Activated CD4-positive, alpha-beta T cell treated with anti-CD3 and anti-CD28 coated beads for 36 hours (primary cell): ENCODE measurements at regions not wholly inside any gene's neighbourhood (a gene's known extent, or its start where the extent isn't known, plus 50 kb on each side); places are given as distances from the start of the nearest gene placed in this dataset.

ENCODE experiments used
- ATAC-seq: fragments of 200-7000 bp; cut with Tn5 transposase; one replicate; pipeline ENCODE4 v1.10.0; 2021; ENCODE audit warnings: mild to moderate bottlenecking, moderate library complexity
- CTCF ChIA-PET: fragments of 350-600 bp; sonication (Branson Sonifier 250); formaldehyde crosslinking; loops from one replicate; lab custom pipeline; 2021; ENCODE audit warnings: antibody characterized with exemption; lab: Charles Lee
- POLR2A ChIA-PET: fragments of 350-600 bp; sonication (Branson Sonifier 250); formaldehyde crosslinking; loops from one replicate; lab custom pipeline; 2021; ENCODE audit warnings: antibody characterized with exemption, inconsistent platforms; lab: Charles Lee
- DNase-seq: peaks from one replicate; pipeline ENCODE4 v3.0.0-alpha.2; 2020
- H3K27ac Mint-ChIP-seq: one replicate; pipeline ENCODE4 v1.8.0; 2021; ENCODE audit warnings: mixed read lengths
- H3K27me3 Mint-ChIP-seq: one replicate; pipeline ENCODE4 v1.8.0; 2021; ENCODE audit warnings: mixed read lengths
- H3K36me3 Mint-ChIP-seq: one replicate; pipeline ENCODE4 v1.8.0; 2021; ENCODE audit warnings: low read depth, mixed read lengths
- H3K4me1 Mint-ChIP-seq: one replicate; pipeline ENCODE4 v1.8.0; 2021; ENCODE audit warnings: mixed read lengths
- H3K4me3 Mint-ChIP-seq: one replicate; pipeline ENCODE4 v1.8.0; 2021; ENCODE audit warnings: mild to moderate bottlenecking, moderate library complexity, mixed read lengths
- H3K9me3 Mint-ChIP-seq: one replicate; pipeline ENCODE4 v1.8.0; 2021; ENCODE audit warnings: low read depth, mixed read lengths
- intact Hi-C, 2 experiments: fragments of 100-400 bp; cut with DNase I in 1 of 2; cut with micrococcal nuclease in 1 of 2; formaldehyde crosslinking; loops; one replicate each; pipeline versions ENCODE4 v1.14.2 to v1.15.1; 2022 to 2024; cut with DNase I, micrococcal nuclease

GRCh38 chr15:93308026-93308690 is 219.1 kb upstream of the RGMA start:
- no peak for DNase-seq
- Mint-ChIP-seq H3K4me3 (no peak overlapping the region), H3K36me3 (no peaks in the 10 kb centered on the region), H3K27me3 (no peaks in the 10 kb centered on the region), H3K9me3 (no peaks in the 10 kb centered on the region), H3K27ac (no peak overlapping the region), H3K4me1 (no peaks in the 10 kb centered on the region)
- ATAC-seq: no peak
- CTCF ChIA-PET: no interaction called here
- POLR2A ChIA-PET: no interaction called here
- intact Hi-C loops: no loop called here

GRCh38 chr15:93307513-93307912 is 218.5 kb upstream of the RGMA start:
- H3K4me3 Mint-ChIP-seq: no peak overlapping the region
- no peaks in the 10 kb centered on the region for H3K27me3 Mint-ChIP-seq
- H3K4me1 Mint-ChIP-seq: no peaks in the 10 kb centered on the region
- intact Hi-C loops: no loop called here
- CTCF ChIA-PET: no interaction called here
- no peaks in the 10 kb centered on the region for H3K9me3 Mint-ChIP-seq
- H3K36me3 Mint-ChIP-seq: no peaks in the 10 kb centered on the region
- DNase-seq (no peak), ATAC-seq (no peak)
- POLR2A ChIA-PET: no interaction called here
- H3K27ac Mint-ChIP-seq: no peak overlapping the region

- Mint-ChIP-seq H3K27me3 (no peaks in the 10 kb centered on the region), H3K4me3 (no peak overlapping the region), H3K9me3 (no peaks in the 10 kb centered on the region), H3K4me1 (no peaks in the 10 kb centered on the region), H3K27ac (no peak overlapping the region), H3K36me3 (no peaks in the 10 kb centered on the region)
- POLR2A ChIA-PET: no interaction called here
- DNase-seq (no peak), ATAC-seq (no peak)
- intact Hi-C loops: no loop called here
- CTCF ChIA-PET: no interaction called here
Measured at GRCh38 chr15:93305306-93305705, 216.3 kb upstream of the RGMA start.

- no peaks in the 10 kb centered on the region for H3K9me3 Mint-ChIP-seq
- no peak overlapping the region for H3K27ac Mint-ChIP-seq
- DNase-seq (no peak), ATAC-seq (no peak)
- CTCF ChIA-PET: no interaction called here
- no peaks in the 10 kb centered on the region for H3K36me3 Mint-ChIP-seq
- H3K4me1 Mint-ChIP-seq: no peaks in the 10 kb centered on the region
- intact Hi-C loops: loop anchor here in 1 of 2 experiments (5.0 kb wide), 1 partner anchor 525 kb away; no protein-coding TSS in a partner anchor
- no peaks in the 10 kb centered on the region for H3K27me3 Mint-ChIP-seq
- no peak overlapping the region for H3K4me3 Mint-ChIP-seq
- POLR2A ChIA-PET: interaction anchor here (0.8 kb wide), 1 partner anchor 855 kb away, joined by 5 read pairs; no protein-coding TSS in a partner anchor
Measured at GRCh38 chr15:93302080-93302765, 213.2 kb upstream of the RGMA start.

- Mint-ChIP-seq H3K36me3 (no peaks in the 10 kb centered on the region), H3K9me3 (no peaks in the 10 kb centered on the region), H3K27me3 (no peaks in the 10 kb centered on the region), H3K4me3 (no peak overlapping the region), H3K27ac (no peak overlapping the region), H3K4me1 (no peaks in the 10 kb centered on the region)
- ATAC-seq (no peak), DNase-seq (no peak)
- ChIA-PET POLR2A (no interaction called here), CTCF (no interaction called here)
- intact Hi-C loops: loop anchor here in 1 of 2 experiments (5.0 kb wide), 1 partner anchor 523 kb away; no protein-coding TSS in a partner anchor
Measured at GRCh38 chr15:93300796-93301195, 211.8 kb upstream of the RGMA start.

- Mint-ChIP-seq H3K4me3 (no peak overlapping the region), H3K4me1 (no peaks in the 10 kb centered on the region), H3K36me3 (no peaks in the 10 kb centered on the region), H3K27ac (no peak overlapping the region), H3K27me3 (no peaks in the 10 kb centered on the region), H3K9me3 (no peaks in the 10 kb centered on the region)
- DNase-seq: no peak
- ChIA-PET POLR2A (no interaction called here), CTCF (no interaction called here)
- intact Hi-C loops: loop anchor here in 1 of 2 experiments (5.0 kb wide), 1 partner anchor 522 kb away; no protein-coding TSS in a partner anchor
- no peak for ATAC-seq
Measured at GRCh38 chr15:93299675-93300074, 210.7 kb upstream of the RGMA start.

GRCh38 chr15:93298901-93299300 is 209.9 kb upstream of the RGMA start:
- POLR2A ChIA-PET: no interaction called here

GRCh38 chr15:93296759-93297500 is 207.9 kb upstream of the RGMA start:
- Mint-ChIP-seq H3K9me3 (no peaks in the 10 kb centered on the region), H3K4me1 (no peaks in the 10 kb centered on the region), H3K27ac (no peak overlapping the region), H3K36me3 (no peaks in the 10 kb centered on the region), H3K27me3 (no peaks in the 10 kb centered on the region), H3K4me3 (no peak overlapping the region)
- no peak for ATAC-seq
- POLR2A ChIA-PET: no interaction called here
- CTCF ChIA-PET: no interaction called here
- DNase-seq: no peak
- intact Hi-C loops: no loop called here

More at GRCh38 chr15:93298901-93299300, 209.9 kb upstream of the RGMA start:
- Mint-ChIP-seq H3K4me1 (no peaks in the 10 kb centered on the region), H3K27ac (no peak overlapping the region), H3K4me3 (no peak overlapping the region), H3K9me3 (no peaks in the 10 kb centered on the region), H3K36me3 (no peaks in the 10 kb centered on the region), H3K27me3 (no peaks in the 10 kb centered on the region)
- intact Hi-C loops: no loop called here
- no peak for DNase-seq
- CTCF ChIA-PET: no interaction called here
- no peak for ATAC-seq

- Mint-ChIP-seq H3K27ac (no peak overlapping the region), H3K36me3 (no peaks in the 10 kb centered on the region), H3K4me3 (no peak overlapping the region), H3K4me1 (no peaks in the 10 kb centered on the region), H3K27me3 (peaks cover 3% of the 10 kb centered on the region), H3K9me3 (no peaks in the 10 kb centered on the region)
- ChIA-PET CTCF (no interaction called here), POLR2A (no interaction called here)
- ATAC-seq (no peak), DNase-seq (no peak)
- intact Hi-C loops: no loop called here
Measured at GRCh38 chr15:93294896-93295295, 205.9 kb upstream of the RGMA start.

- POLR2A ChIA-PET: no interaction called here
- ATAC-seq (no peak), DNase-seq (no peak)
- H3K4me1 Mint-ChIP-seq: no peaks in the 10 kb centered on the region
- no peaks in the 10 kb centered on the region for H3K36me3 Mint-ChIP-seq
- H3K27me3 Mint-ChIP-seq: peaks cover 6% of the 10 kb centered on the region
- H3K27ac Mint-ChIP-seq: no peak overlapping the region
- no peak overlapping the region for H3K4me3 Mint-ChIP-seq
- no peaks in the 10 kb centered on the region for H3K9me3 Mint-ChIP-seq
- intact Hi-C loops: no loop called here
- CTCF ChIA-PET: no interaction called here
Measured at GRCh38 chr15:93294066-93294465, 205.1 kb upstream of the RGMA start.

- DNase-seq (no peak), ATAC-seq (no peak)
- no peaks in the 10 kb centered on the region for H3K4me1 Mint-ChIP-seq
- POLR2A ChIA-PET: no interaction called here
- intact Hi-C loops: no loop called here
- H3K4me3 Mint-ChIP-seq: no peak overlapping the region
- H3K36me3 Mint-ChIP-seq: no peaks in the 10 kb centered on the region
- H3K27ac Mint-ChIP-seq: no peak overlapping the region
- no peaks in the 10 kb centered on the region for H3K9me3 Mint-ChIP-seq
- peaks cover 6% of the 10 kb centered on the region for H3K27me3 Mint-ChIP-seq
- CTCF ChIA-PET: no interaction called here
Measured at GRCh38 chr15:93291380-93291779, 202.4 kb upstream of the RGMA start.

GRCh38 chr15:93290618-93290946 is 201.6 kb upstream of the RGMA start:
- Mint-ChIP-seq H3K27me3 (peaks cover 6% of the 10 kb centered on the region), H3K27ac (no peak overlapping the region), H3K4me1 (no peaks in the 10 kb centered on the region), H3K9me3 (no peaks in the 10 kb centered on the region), H3K36me3 (no peaks in the 10 kb centered on the region), H3K4me3 (no peak overlapping the region)
- DNase-seq: no peak
- CTCF ChIA-PET: interaction anchor here (1.3 kb wide), 1 partner anchor 202 kb away, joined by 3 read pairs; no protein-coding TSS in a partner anchor
- intact Hi-C loops: no loop called here
- no peak for ATAC-seq
- POLR2A ChIA-PET: no interaction called here
